Activated CD4-positive, alpha-beta T cell treated with anti-CD3 and anti-CD28 coated beads for 24 hours (primary cell): ENCODE measurements at regions not wholly inside any gene's neighbourhood (a gene's known extent, or its start where the extent isn't known, plus 50 kb on each side); places are given as distances from the start of the nearest gene placed in this dataset.
"Not testable (repeated sequence)": the region's sequence is repeated elsewhere in the genome, so short reads cannot be mapped to it uniquely, and the experiment has no call there.

Source experiments
- DNase-seq, 2 donors: peaks; one replicate each; pipeline ENCODE4 v3.0.0-alpha.2; 2020; ENCODE audit warnings: low read depth in 2 of 2

DNA sequence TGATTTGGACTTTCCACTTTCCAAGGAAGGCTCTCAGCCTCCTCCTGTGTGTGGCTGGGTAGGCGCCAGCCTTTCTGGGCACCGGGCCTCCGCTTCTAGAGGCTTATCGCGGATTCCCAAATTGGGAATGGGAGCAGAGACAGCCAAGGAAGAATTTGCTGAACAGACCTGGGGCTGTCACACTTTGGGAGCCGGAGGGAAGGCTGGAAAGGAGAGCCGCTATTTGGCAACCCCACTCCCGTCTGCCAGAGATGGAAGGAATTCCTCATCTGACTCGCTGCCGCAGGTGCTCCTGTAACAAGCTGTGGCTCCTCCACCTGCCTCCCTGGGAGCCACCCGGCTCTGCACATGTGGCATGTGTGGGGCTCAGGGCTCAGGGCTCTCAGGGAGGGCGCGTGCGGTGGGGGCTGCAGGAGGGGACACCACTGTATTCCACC lies 50.8 kb upstream of the ECHDC3 start:
- no peak for DNase-seq

DNA sequence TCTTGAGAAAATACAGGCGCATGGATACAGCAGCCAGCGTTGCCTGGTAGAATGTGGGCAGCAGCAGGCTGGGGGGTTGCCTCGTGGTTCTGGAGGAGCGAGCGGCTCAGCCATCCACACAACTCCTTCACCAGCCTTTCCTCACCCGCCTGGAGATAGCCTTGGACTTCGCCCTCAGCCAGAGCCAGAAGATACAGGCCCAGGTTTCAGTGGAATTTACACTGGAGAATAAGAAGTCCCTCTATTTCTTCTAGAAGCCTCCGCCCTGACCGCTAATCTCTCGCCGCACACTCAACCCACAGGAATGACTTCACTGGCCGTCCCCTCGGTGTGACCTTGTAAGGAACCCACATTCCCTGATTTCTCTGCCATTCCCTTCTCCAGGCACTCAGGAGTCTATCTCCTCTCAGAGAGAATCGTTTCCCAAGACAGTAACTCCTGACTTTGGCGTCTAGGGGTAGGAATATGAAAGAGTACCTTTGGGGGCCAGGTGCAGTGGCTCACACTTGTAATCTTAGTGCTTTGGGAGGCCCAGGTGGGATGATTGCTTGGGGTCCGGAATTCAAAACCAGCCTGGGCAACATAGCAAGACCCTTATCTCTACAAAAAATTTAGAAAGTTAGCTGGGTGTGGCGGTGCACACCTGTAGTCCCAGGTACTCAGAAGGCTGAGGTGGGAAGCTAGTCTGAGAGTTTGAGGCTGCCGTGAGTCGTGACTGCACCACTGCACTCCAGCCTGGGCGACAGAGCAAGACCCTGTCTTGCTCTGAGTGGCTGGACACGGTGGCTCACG lies 52.0 kb upstream of the ECHDC3 start:
- DNase-seq, result no peak

DNA sequence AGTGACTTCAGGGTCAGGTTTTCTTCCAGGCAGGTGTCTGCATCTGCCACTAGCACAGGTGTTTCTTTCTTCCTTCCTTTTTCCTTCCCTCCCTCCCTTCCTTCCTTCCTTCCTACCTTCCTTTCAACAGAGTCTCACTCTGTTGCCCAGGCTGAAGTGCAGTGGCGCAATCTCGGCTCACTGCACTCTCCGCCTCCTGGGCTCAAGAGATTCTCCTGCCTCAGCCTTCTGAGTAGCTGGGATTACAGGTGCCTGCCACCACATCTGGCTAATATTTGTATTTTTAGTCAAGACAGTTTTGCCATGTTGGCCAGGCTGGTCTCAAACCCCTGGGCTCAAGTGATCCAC lies 53.8 kb upstream of the ECHDC3 start:
- DNase-seq, result not testable (repeated sequence)

DNA sequence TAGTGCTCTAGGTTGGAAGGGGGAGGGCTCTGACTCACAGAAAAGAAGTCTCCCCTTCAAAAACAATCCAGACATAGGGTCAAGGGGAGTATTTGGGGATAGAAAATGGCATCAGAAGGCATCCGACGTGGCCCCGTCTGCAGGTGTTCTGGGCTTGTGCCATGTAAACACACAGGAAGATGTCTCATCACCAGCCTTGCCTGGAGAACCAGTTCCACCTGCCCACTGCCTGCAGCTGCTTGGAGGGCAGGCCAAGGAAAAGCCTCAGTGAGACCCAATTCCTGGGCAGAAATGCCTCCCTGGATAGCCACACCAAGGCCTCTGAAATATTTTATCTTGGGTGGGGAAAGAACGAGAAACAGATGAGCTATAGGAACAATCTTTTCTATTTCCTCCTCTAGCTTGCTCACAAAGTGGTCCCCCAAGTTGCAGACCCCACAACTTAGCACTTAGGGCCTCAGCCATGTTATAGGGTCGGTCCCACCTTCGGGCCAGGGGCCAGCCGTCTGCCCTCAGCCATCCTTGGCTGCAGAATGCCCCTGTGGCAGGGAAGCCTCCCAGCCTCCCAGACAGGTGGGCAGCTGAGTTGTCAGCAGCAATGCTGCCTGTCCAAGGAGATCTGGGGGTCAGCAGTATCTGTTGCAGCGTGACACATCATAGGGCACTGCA lies 54.3 kb upstream of the ECHDC3 start:
- DNase-seq, result no peak

DNA sequence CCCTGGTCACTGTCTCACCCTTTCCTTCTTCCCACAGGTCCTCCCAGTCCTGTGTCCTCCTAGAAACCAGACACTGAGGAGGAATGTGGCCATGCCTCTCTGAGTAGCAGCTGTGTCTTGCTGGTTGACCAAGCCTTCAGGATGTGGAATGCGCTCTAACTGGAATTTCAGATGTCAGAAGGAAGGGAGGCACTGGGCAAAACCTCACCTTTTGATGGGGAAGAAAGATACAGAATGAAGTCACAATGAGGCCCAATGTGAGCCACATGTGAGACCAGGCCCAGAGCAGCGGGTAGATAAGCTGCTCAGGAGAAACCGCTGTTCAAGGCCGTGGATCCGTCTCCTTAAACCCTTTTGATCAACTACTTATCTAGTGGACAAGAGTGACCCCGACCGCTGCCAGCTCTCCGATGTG lies 54.8 kb upstream of the ECHDC3 start:
- no peak for DNase-seq

DNA sequence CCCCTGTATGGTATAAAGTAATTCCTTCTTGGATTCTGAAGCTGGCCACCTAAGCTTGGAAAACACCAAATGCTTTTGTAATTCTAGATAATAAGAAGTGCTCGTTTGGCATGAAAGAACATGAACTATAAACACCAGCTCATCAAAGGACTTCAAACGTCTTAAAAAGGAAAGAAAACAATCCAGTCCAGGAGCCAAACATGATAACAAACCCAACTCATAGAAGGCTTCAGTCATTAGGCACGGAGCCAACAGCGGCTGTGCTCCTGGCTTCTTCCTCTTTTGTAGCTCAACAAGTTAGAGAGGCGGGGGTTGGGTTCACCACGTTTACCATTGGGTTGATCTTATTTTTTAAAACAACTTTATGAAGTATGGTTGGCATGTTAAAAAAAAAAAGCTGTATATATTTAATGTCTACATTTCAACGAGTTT lies 56.4 kb upstream of the ECHDC3 start:
- DNase-seq, result peak in 1 of 2 donors; percentile 6

DNA sequence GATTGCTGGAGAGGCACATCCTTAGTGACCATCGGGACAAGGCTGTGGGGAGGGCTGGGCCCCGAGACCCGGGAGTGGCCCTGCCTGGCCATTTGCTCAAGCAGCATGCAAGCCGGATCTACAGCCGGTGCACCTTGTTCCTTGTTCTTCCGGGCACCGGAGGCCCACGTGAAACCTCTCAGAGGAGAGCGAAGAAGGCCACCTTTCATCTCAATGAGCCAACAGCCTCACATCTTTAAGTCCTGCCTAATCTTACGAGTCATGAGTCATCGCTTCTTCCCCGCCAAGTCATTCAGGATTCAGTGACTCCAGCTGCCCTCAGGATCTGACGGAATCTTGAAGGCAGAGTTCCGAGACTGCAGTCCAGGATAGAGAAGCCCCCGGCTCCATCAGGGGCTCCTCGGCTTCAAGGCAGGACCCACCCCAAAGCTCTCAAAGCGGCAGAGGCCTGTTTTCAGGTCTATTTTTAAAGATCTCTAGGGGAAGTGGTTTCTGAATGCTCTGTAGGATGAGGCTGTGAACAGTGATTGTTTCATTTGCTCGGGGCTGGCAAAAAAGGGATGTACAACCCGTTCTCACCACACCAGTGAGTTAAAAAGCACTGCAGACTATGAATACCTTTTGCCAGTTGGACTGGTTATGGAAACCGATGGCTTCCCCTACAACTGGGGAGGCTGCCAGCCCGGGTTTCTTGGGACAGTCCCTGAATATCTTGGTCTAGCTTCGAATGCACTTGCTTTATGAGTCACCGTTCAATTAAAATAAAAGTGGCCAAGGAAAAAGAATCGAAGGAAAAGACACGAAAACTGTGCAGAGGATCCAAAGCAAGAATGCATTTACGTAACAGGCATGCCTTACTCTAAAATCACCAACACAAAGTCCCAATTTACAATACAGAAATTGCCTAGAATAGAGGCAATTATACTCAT lies 57.2 kb upstream of the ECHDC3 start:
- DNase-seq, result peak; percentile 33 to 44

DNA sequence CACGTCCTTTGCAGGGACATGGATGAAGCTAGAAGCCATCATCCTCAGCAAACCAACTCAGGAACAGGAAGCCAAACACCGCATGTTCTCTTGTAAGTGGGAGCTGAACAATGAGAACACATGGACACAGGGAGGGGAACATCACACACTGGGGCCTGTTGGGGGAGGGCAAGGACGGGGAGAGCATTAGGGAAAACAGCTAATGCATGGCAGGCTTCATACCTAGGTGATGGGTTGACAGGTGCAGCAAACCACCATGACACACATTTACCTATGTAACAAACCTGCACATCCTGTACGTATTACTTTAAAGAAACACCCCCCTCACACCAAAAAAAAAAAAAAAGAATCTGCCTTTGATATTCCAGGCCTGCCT lies 57.9 kb upstream of the ECHDC3 start:
- DNase-seq, result not testable (repeated sequence)

DNA sequence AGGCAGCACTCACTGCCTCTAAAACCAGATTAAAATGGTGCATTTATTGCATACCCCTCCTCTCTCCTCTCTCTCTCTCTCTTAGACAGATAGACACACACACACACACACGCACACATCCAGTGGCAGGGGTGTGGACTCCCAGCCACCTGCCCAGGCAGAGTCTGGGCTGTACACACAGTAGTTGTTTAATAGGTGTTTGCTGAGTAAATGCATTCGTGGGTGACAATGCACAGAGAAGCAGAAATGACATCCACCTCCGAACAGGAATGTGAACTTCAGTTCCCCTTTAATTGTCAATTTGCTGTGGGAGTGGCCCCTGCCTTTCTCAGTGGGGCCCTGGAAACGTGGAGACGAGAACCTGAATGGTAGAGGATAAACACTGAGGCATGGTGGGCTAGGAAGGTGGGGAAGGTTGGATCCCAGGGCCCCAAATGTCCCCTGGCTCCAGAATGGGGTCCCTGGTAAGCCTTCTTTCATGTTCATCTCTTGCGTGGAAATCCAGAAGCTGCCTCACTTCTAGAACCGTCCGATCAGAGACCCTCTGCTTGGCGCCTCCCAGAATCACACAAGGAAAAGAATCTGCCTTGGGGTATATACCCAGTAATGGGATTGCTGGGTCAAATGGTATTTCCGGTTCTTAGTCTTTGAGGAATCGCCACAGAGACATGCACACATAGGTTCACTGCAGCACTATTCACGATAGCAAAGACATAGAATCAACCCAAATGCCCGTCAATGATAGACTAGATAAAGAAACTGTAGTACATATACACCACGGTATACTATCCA lies 58.5 kb upstream of the ECHDC3 start:
- DNase-seq, result no peak

DNA sequence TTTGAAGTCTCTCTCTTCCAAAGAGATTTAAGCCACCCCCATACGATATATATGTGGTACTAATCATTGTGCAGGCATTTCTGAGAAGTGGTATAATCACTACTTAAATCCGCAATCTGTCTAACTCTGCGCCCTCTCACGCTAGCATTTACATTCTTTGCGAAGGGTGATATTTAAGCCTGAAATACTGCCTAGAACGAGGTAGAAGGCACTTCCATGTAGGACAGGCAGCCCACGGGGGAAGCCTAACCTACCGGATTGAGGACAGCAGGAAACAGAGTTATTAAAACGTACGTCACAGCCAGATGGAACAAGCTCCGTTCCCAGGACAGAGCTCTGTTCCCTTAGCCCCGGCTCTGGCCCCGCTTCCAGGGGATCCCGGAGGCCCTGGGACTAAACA lies 59.3 kb upstream of the ECHDC3 start:
- no peak for DNase-seq

DNA sequence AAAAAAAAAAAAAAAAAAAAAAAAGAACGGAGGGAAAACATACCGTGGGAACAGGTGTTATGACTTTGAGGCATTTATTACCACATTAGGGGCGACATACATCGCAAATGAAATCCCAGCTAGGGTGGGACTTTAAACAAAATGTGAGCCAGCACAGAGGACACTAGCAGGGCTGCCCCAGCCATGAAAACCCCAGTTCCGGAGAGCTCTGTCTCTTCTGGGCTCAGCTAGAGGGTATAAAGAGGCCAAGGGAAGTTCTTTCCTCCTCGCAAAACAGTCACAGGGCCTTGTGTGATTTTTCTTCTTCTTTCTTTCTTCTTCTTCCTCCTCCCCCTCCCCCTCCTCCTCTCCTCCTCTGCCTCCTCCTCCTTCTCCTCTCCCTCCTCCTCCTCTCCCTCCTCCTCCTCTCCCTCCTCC lies 59.9 kb upstream of the ECHDC3 start:
- DNase-seq, result no peak

DNA sequence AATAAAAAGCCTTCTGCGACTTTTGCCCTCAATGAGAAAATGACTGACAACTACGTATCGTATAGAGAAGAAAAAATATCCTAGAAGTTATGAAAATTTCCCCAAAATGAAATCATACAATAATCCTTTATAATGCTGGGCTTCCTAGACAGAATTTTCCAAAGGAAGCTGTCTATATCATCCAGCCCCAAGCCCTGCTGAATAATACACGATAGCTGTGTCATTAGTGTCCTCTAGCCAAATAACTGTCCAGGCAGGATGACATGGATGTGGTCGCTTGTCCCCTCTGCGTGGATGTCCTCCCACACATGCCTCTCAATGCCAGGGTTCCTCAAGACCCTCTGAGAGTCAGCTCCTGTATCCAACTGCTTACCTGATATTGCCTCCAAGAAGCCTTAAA lies 61.7 kb upstream of the ECHDC3 start:
- DNase-seq, result no peak

DNA sequence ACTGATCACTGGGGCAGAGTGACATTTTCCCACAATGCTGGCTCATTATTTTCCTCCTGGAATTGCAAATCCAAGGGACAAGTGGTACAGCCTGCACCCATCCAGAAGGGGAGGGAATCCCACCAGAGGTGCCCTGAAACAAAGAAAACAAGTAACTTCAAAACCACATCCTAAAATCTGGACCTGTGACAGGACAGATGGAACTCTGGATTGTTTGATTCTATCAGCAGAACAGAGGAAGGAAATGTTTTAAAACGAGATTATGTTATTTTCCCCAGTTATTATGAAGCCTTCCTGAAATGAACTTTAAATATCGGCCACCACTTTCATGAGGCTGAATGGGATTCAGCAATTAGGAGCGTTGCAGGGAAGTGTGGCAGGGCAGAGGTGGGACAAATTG lies 62.2 kb upstream of the ECHDC3 start:
- DNase-seq, result no peak

DNA sequence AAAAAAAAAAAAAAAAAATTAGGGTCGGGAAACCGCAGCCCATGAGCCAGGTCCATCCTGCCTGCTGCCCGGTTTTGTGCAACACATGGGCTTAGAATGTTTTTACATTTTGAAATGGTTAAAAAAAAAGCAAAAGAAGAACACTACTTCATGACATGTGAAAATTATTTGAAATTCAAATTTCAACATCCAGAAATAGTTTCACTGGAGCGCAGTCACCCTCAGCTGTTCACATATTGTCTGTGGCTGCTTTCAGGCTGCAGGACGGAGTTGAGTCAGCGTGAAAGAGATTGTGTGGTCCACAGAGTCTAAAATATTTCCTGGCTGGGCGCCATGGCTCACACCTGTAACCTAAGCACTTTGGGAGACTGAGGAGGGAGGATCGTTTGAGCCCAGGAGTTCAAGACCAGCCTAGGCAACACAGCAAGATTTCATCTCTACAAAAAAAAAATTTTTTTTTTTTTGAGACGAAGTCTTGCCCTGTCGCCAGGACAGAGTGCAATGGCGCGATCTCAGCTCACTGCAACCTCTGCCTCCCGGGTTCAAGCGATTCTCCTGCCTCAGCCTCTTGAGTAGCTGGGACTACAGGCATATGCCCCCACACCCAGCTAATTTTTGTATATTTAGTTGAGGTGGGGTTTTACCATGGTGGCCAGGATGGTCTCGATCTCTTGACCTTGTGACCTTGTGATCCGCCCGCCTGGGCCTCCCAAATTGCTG lies 63.9 kb upstream of the ECHDC3 start:
- DNase-seq, result peak in 1 of 2 donors; percentile 4

DNA sequence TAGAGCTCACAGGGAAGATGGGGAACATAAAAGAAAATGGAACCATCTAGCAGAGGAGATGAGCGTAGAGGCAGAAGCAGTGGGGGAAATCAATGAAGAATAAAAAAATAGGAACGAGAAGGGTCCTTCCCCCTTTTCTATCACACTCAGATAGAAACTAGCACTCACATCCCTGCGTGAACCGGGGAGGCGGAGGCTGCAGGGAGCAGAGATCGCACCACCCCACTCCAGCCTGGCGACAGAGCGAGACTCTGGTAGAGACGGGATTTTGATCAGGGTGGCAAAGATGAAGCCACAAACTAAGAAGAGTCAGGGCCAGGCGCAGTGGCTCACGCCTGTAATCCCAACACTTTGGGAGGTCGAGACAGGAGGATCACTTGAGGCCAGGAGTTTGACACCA lies 64.7 kb upstream of the ECHDC3 start:
- DNase-seq, result no peak

DNA sequence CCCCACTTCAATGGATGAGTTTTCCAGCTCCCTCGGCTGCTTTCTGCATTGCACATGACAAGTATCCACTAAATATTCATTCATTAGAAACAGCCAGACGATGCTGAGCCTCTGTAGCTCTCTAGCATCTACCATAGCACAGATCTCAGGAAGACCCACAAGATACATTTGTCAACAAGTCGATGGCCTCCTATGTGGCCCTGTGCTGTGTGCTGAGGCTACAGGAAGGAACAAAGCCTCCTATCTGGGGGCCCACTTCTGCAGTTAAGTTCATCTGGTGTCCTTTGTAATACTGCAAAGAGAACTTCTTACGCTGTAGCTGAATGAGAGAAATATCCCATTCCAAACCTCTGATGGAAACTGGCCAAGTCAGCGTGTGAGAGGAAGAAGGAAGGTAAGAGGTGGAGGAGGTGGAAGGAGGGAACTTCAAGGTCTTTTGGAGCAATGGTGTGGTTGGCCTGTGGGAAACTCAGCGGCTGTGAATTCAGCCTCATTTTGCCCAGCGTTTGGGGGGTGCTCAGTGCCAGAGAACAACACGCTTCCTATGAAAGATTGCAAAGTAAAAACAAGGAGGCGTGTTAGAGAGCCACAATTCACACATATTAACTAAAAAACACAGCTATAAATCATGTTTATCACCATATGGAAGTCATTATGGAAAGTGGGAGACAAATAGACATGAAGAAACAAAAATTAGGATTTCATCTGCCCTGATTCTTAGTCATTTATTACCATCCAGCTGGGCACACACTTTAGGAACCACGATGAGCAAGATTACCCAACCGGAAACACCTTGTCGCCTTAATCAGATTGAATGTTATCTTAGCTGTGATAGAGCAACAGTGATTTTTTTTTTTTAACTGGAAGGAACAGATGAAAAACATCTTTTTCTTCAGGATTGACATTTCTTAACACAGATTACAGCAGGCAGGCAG lies 62.2 kb upstream of the USP6NL start:
- no peak for DNase-seq

DNA sequence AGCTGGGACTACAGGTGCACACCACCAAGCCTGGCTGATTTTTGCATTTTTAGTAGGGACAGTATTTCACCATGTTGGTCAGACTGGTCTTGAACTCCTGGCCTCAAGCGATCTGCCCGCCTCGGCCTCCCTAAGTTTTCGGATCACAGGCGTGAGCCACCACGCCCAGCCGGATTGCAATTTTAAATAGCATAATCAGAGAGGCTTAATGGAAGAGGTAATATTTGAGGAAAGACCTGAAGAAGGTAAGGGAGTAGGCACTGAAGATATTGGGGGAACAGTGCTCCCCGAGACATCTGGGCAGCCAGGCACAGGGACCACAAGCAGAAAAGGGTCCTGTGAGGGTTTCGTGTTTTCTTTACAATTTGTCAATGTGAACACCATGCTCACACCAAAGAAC lies 61.4 kb upstream of the USP6NL start:
- DNase-seq, result no peak

DNA sequence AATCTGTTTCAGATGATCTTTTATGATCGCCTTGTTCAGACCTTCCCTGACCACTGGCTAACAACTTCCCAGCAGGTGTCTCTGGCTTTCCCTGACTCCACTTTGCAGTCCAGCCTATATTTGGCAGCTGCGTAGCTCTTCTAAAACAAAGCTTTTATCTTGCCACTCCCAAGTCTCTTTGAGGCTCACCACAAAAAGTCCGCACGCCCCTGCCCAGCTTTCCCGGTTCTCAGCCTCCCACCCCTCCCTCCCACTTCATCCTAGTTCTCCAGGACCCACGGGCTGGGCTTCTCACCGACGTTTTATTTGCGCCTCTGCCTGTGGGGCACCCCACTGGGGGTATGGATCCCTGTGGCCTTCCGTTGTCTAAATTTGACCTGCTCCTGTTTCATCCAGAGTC lies 58.9 kb upstream of the USP6NL start:
- no peak for DNase-seq

DNA sequence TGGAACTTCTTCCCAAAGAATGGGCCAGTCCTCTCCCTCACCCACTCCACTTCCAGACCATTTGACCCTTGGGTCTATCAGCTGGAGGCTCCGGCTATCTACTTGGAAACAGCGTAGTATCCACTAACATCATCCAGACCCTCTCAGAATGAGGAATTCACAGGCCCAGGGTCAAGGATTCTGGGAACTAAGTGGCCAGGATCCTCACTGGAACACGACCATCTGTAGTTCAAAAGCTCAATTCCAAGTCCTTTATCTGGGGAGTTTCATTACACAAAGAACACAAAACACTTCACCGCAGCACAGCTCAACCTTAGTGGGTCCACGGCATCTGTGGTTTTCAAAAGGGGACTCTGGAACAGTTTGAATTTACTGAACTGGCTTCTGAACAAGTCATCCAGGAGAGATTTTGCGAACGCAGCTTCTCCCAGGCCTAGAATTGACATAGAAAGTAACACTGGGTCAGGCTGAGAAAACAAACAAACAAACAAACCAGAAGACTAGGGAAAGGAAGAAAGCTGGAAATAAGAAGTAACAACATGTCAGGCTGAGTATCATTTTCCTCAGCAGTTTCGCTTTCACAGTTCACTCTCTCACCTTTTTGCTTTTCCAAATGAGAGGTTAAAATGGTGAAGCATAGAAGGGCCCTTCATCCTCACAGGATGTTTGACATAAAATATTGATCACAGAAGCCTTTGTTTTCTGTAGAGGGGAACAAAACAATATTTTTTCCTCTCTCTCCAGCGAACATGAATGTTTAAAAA lies 57.6 kb upstream of the USP6NL start:
- no peak for DNase-seq
